ENCODE measurements at regions not wholly inside any gene's neighbourhood (a gene's known extent, or its start where the extent isn't known, plus 50 kb on each side); places are given as distances from the start of the nearest gene placed in this dataset.
"Not testable (repeated sequence)": the region's sequence is repeated elsewhere in the genome, so short reads cannot be mapped to it uniquely, and the experiment has no call there.

GRCh38 chr11:29255401-29255800 is 761.4 kb downstream of the KCNA4 start:
- in situ Hi-C loops (cut with HindIII; ENCODE audit: low pct_ligation_motif_present, low pct_unique_long_range_greater_than_20kb, low sequenced_read_pairs) = no loop called here
- no peak for DNase-seq

GRCh38 chr11:29251738-29252137 is 765.1 kb downstream of the KCNA4 start:
- DNase-seq = no peak
- in situ Hi-C loops (cut with HindIII; ENCODE audit: low pct_ligation_motif_present, low pct_unique_long_range_greater_than_20kb, low sequenced_read_pairs) = no loop called here

- in situ Hi-C loops (cut with HindIII; ENCODE audit: low pct_ligation_motif_present, low pct_unique_long_range_greater_than_20kb, low sequenced_read_pairs) = no loop called here
Measured at GRCh38 chr11:29249713-29250112, 767.1 kb downstream of the KCNA4 start.

GRCh38 chr11:29244355-29244754 is 772.5 kb downstream of the KCNA4 start:
- in situ Hi-C loops (cut with HindIII; ENCODE audit: low pct_ligation_motif_present, low pct_unique_long_range_greater_than_20kb, low sequenced_read_pairs) = no loop called here
- no peak for DNase-seq

More at GRCh38 chr11:29249713-29250112, 767.1 kb downstream of the KCNA4 start:
- no peak for DNase-seq

- in situ Hi-C loops (cut with HindIII; ENCODE audit: low pct_ligation_motif_present, low pct_unique_long_range_greater_than_20kb, low sequenced_read_pairs) = no loop called here
- no peak for DNase-seq
Measured at GRCh38 chr11:29243616-29244015, 773.2 kb downstream of the KCNA4 start.

GRCh38 chr11:29231991-29232390 is 784.8 kb downstream of the KCNA4 start:
- DNase-seq = no peak
- in situ Hi-C loops (cut with HindIII; ENCODE audit: low pct_ligation_motif_present, low pct_unique_long_range_greater_than_20kb, low sequenced_read_pairs) = no loop called here

GRCh38 chr11:29231586-29231985 is 785.2 kb downstream of the KCNA4 start:
- no peak for DNase-seq
- in situ Hi-C loops (cut with HindIII; ENCODE audit: low pct_ligation_motif_present, low pct_unique_long_range_greater_than_20kb, low sequenced_read_pairs) = no loop called here

- in situ Hi-C loops (cut with HindIII; ENCODE audit: low pct_ligation_motif_present, low pct_unique_long_range_greater_than_20kb, low sequenced_read_pairs) = no loop called here
- no peak for DNase-seq
Measured at GRCh38 chr11:29227811-29228210, 789.0 kb downstream of the KCNA4 start.

GRCh38 chr11:29224739-29225384 is 792.0 kb downstream of the KCNA4 start:
- DNase-seq = no peak
- in situ Hi-C loops (cut with HindIII; ENCODE audit: low pct_ligation_motif_present, low pct_unique_long_range_greater_than_20kb, low sequenced_read_pairs) = no loop called here

- DNase-seq; in situ Hi-C loops (cut with HindIII; ENCODE audit: low pct_ligation_motif_present, low pct_unique_long_range_greater_than_20kb, low sequenced_read_pairs): not testable (repeated sequence)
Measured at GRCh38 chr11:29219531-29219930, 797.3 kb downstream of the KCNA4 start.

- no peak for DNase-seq
- in situ Hi-C loops (cut with HindIII; ENCODE audit: low pct_ligation_motif_present, low pct_unique_long_range_greater_than_20kb, low sequenced_read_pairs) = no loop called here
Measured at GRCh38 chr11:29217901-29218300, 798.9 kb downstream of the KCNA4 start.

- in situ Hi-C loops (cut with HindIII; ENCODE audit: low pct_ligation_motif_present, low pct_unique_long_range_greater_than_20kb, low sequenced_read_pairs) = no loop called here
- DNase-seq = no peak
Measured at GRCh38 chr11:29214833-29215232, 802.0 kb downstream of the KCNA4 start.

GRCh38 chr11:29211202-29211601 is 805.6 kb downstream of the KCNA4 start:
- in situ Hi-C loops (cut with HindIII; ENCODE audit: low pct_ligation_motif_present, low pct_unique_long_range_greater_than_20kb, low sequenced_read_pairs) = no loop called here
- DNase-seq = no peak

GRCh38 chr11:29210426-29210825 is 806.4 kb downstream of the KCNA4 start:
- in situ Hi-C loops (cut with HindIII; ENCODE audit: low pct_ligation_motif_present, low pct_unique_long_range_greater_than_20kb, low sequenced_read_pairs) = no loop called here
- DNase-seq = no peak

GRCh38 chr11:29208117-29208516 is 808.7 kb downstream of the KCNA4 start:
- in situ Hi-C loops (cut with HindIII; ENCODE audit: low pct_ligation_motif_present, low pct_unique_long_range_greater_than_20kb, low sequenced_read_pairs) = no loop called here
- no peak for DNase-seq

- DNase-seq = no peak
- in situ Hi-C loops (cut with HindIII; ENCODE audit: low pct_ligation_motif_present, low pct_unique_long_range_greater_than_20kb, low sequenced_read_pairs) = no loop called here
Measured at GRCh38 chr11:29200791-29201562, 815.9 kb downstream of the KCNA4 start.

- DNase-seq = no peak
- in situ Hi-C loops (cut with HindIII; ENCODE audit: low pct_ligation_motif_present, low pct_unique_long_range_greater_than_20kb, low sequenced_read_pairs) = no loop called here
Measured at GRCh38 chr11:29190313-29190712, 826.5 kb downstream of the KCNA4 start.

- DNase-seq = no peak
- in situ Hi-C loops (cut with HindIII; ENCODE audit: low pct_ligation_motif_present, low pct_unique_long_range_greater_than_20kb, low sequenced_read_pairs) = no loop called here
Measured at GRCh38 chr11:29187215-29187614, 829.6 kb downstream of the KCNA4 start.

GRCh38 chr11:29184939-29185890 is 831.6 kb downstream of the KCNA4 start:
- DNase-seq = peak; percentile 78

More at GRCh38 chr11:29184939-29185890, 831.6 kb downstream of the KCNA4 start:
- in situ Hi-C loops (cut with HindIII; ENCODE audit: low pct_ligation_motif_present, low pct_unique_long_range_greater_than_20kb, low sequenced_read_pairs) = no loop called here

All from ACHN (cell line).